ENCODE measurements at regions not wholly inside any gene's neighbourhood (a gene's known extent, or its start where the extent isn't known, plus 50 kb on each side); places are given as distances from the start of the nearest gene placed in this dataset.

- no peak for TF ChIP-seq SPI1 (IDR thresholded peaks at IDR 0.05; ENCODE audit: borderline replicate concordance, low read depth)
- TF ChIP-seq GABPA (IDR thresholded peaks at IDR 0.05; ENCODE audit: low read depth) = no peak
- TF ChIP-seq POLR2AphosphoS5 (IDR thresholded peaks at IDR 0.05; ENCODE audit: low read depth) = no peak
- TF ChIP-seq CTCF (IDR thresholded peaks at IDR 0.05; ENCODE audit: insufficient read depth, low read length) = no peak
- TF ChIP-seq REST (IDR thresholded peaks at IDR 0.05; ENCODE audit: insufficient replicate concordance, low read depth) = no peak
- no peaks in the 10 kb centered on the region for H3K27me3 ChIP-seq (ENCODE audit: insufficient read depth, poor library complexity, severe bottlenecking)
- no peak overlapping the region for H3K4me3 ChIP-seq (replicated peaks; ENCODE audit: insufficient read depth, low read length)
- H3K27ac ChIP-seq (replicated peaks) = no peak overlapping the region
- no peak for DNase-seq (ENCODE audit: low read depth in 1 of 2, low spot score in 1 of 2)
Observed at GRCh38 chr4:133839326-133839725, 362.3 kb downstream of the PABPC4L start.

GRCh38 chr4:133823177-133823576 lies 378.4 kb downstream of the PABPC4L start:
- H3K4me3 ChIP-seq (replicated peaks; ENCODE audit: insufficient read depth, low read length) = no peak overlapping the region
- H3K27me3 ChIP-seq (ENCODE audit: insufficient read depth, poor library complexity, severe bottlenecking) = no peaks in the 10 kb centered on the region
- H3K27ac ChIP-seq (replicated peaks) = no peak overlapping the region
- no peak for TF ChIP-seq CTCF (IDR thresholded peaks at IDR 0.05; ENCODE audit: insufficient read depth, low read length)
- TF ChIP-seq SPI1 (IDR thresholded peaks at IDR 0.05; ENCODE audit: borderline replicate concordance, low read depth) = no peak
- TF ChIP-seq POLR2AphosphoS5 (IDR thresholded peaks at IDR 0.05; ENCODE audit: low read depth) = no peak
- no peak for TF ChIP-seq REST (IDR thresholded peaks at IDR 0.05; ENCODE audit: insufficient replicate concordance, low read depth)
- TF ChIP-seq GABPA (IDR thresholded peaks at IDR 0.05; ENCODE audit: low read depth) = no peak
- DNase-seq (ENCODE audit: low read depth in 1 of 2, low spot score in 1 of 2) = no peak

- Histone ChIP-seq H3K27ac (replicated peaks) (no peak overlapping the region), H3K27me3 (ENCODE audit: insufficient read depth, poor library complexity, severe bottlenecking) (no peaks in the 10 kb centered on the region), H3K4me3 (replicated peaks; ENCODE audit: insufficient read depth, low read length) (no peak overlapping the region)
- DNase-seq (ENCODE audit: low read depth in 1 of 2, low spot score in 1 of 2) = no peak
- TF ChIP-seq POLR2AphosphoS5 (IDR thresholded peaks at IDR 0.05; ENCODE audit: low read depth) = no peak
- no peak for TF ChIP-seq SPI1 (IDR thresholded peaks at IDR 0.05; ENCODE audit: borderline replicate concordance, low read depth)
- TF ChIP-seq GABPA (IDR thresholded peaks at IDR 0.05; ENCODE audit: low read depth) = no peak
- no peak for TF ChIP-seq CTCF (IDR thresholded peaks at IDR 0.05; ENCODE audit: insufficient read depth, low read length)
- TF ChIP-seq REST (IDR thresholded peaks at IDR 0.05; ENCODE audit: insufficient replicate concordance, low read depth) = no peak
Observed at GRCh38 chr4:133812954-133813353, 388.6 kb downstream of the PABPC4L start.
